SK-N-SH treated with all-trans-retinoic acid at 6 μM for 48 hours (cell line): ENCODE measurements at regions not wholly inside any gene's neighbourhood (a gene's known extent, or its start where the extent isn't known, plus 50 kb on each side); places are given as distances from the start of the nearest gene placed in this dataset.

ENCODE experiments used
- ATAC-seq: fragments of 200-7000 bp; cut with Tn5 transposase; 3 replicates; pipeline ENCODE4 v1.9.1; 2020; ENCODE audit warnings: mild to moderate bottlenecking, moderate library complexity
- ARNTL ChIP-seq: fragments of 450-650 bp; formaldehyde crosslinking; IDR thresholded peaks from 2 replicates; pipeline ENCODE4 v1.5.0; 2020; ENCODE audit warnings: low read depth, mild to moderate bottlenecking, moderate library complexity, borderline replicate concordance
- BACH2 ChIP-seq: fragments of 250-450 bp; sonication (Bioruptor Pico); IDR thresholded peaks from 2 replicates; pipeline ENCODE4 v1.9.0; 2021; ENCODE audit warnings: mild to moderate bottlenecking, borderline replicate concordance
- CSDC2 ChIP-seq: fragments of 250-450 bp; sonication (Bioruptor Pico); IDR thresholded peaks from 2 replicates; pipeline ENCODE4 v1.5.0; 2020; ENCODE audit warnings: mild to moderate bottlenecking, moderate library complexity
- ESRRG ChIP-seq: fragments of 250-450 bp; sonication (Bioruptor Pico); IDR thresholded peaks from 2 replicates; pipeline ENCODE4 v1.6.1; 2021; ENCODE audit warnings: mild to moderate bottlenecking
- GLIS3 ChIP-seq: fragments of 250-450 bp; sonication (Bioruptor Pico); IDR thresholded peaks from 2 replicates; pipeline ENCODE4 v1.5.0; 2020; ENCODE audit warnings: mild to moderate bottlenecking, moderate library complexity
- ISL1 ChIP-seq: fragments of 250-450 bp; sonication (Bioruptor Pico); IDR thresholded peaks from 2 replicates; pipeline ENCODE4 v2.1.2; 2022; ENCODE audit warnings: mild to moderate bottlenecking, moderate library complexity
- PPARA ChIP-seq: fragments of 250-450 bp; sonication (Bioruptor Pico); IDR thresholded peaks from 2 replicates; pipeline ENCODE4 v1.5.0; 2020; ENCODE audit warnings: mild to moderate bottlenecking, borderline replicate concordance
- RARB ChIP-seq: fragments of 250-450 bp; sonication (Bioruptor Pico); IDR thresholded peaks from 2 replicates; pipeline ENCODE4 v1.8.0; 2021; ENCODE audit warnings: mild to moderate bottlenecking, moderate library complexity
- SNAI2 ChIP-seq: fragments of 250-450 bp; sonication (Bioruptor Pico); IDR thresholded peaks from 2 replicates; pipeline ENCODE4 v1.5.0; 2020; ENCODE audit warnings: mild to moderate bottlenecking, moderate library complexity
- TCF4 ChIP-seq: fragments of 250-450 bp; sonication (Bioruptor Pico); IDR thresholded peaks from 2 replicates; pipeline ENCODE4 v1.8.0; 2021; ENCODE audit warnings: mild to moderate bottlenecking, moderate library complexity, borderline replicate concordance
- TOX ChIP-seq: fragments of 250-450 bp; sonication (Bioruptor Pico); IDR thresholded peaks from 2 replicates; pipeline ENCODE4 v1.8.0; 2021; ENCODE audit warnings: mild to moderate bottlenecking, moderate library complexity, borderline replicate concordance
- ZC3H10 ChIP-seq: fragments of 250-450 bp; sonication (Bioruptor Pico); IDR thresholded peaks from 2 replicates; pipeline ENCODE4 v1.5.1; 2021; ENCODE audit warnings: mild to moderate bottlenecking, moderate library complexity
- ZFP3 ChIP-seq: fragments of 250-450 bp; sonication (Bioruptor Pico); IDR thresholded peaks from 2 replicates; pipeline ENCODE4 v1.5.0; 2020; ENCODE audit warnings: mild to moderate bottlenecking, moderate library complexity
- ZFP30 ChIP-seq: fragments of 450-650 bp; formaldehyde crosslinking; IDR thresholded peaks from 2 replicates; pipeline ENCODE4 v1.5.0; 2022; ENCODE audit warnings: mild to moderate bottlenecking, moderate library complexity
- ZNF565 ChIP-seq: fragments of 450-650 bp; formaldehyde crosslinking; conservative IDR thresholded peaks from 2 replicates; pipeline ENCODE4 v1.5.0; 2020; ENCODE audit warnings: low read depth, mild to moderate bottlenecking, moderate library complexity
- ZNF8 ChIP-seq: fragments of 450-650 bp; formaldehyde crosslinking; IDR thresholded peaks from 2 replicates; pipeline ENCODE4 v1.5.0; 2020; ENCODE audit warnings: mild to moderate bottlenecking, moderate library complexity
- TF ChIP-seq, protein P1 (sequence below): fragments of 250-450 bp; sonication (Bioruptor Pico); IDR thresholded peaks from 2 replicates; pipeline ENCODE4 v1.8.0; 2021; ENCODE audit warnings: low read depth, mild to moderate bottlenecking, moderate library complexity, borderline replicate concordance
- TF ChIP-seq, protein P2 (sequence below): fragments of 250-450 bp; sonication (Bioruptor Pico); IDR thresholded peaks from 2 replicates; pipeline ENCODE4 v1.8.0; 2020; ENCODE audit warnings: mild to moderate bottlenecking, moderate library complexity, borderline replicate concordance
- TF ChIP-seq, protein P3 (sequence below): fragments of 250-450 bp; sonication (Bioruptor Pico); IDR thresholded peaks from 2 replicates; pipeline ENCODE4 v1.5.0; 2020; ENCODE audit warnings: mild to moderate bottlenecking, moderate library complexity
- TF ChIP-seq, protein P4 (sequence below): fragments of 250-450 bp; sonication (Bioruptor Pico); IDR thresholded peaks from 2 replicates; pipeline ENCODE4 v1.5.1; 2020; ENCODE audit warnings: low read depth, mild to moderate bottlenecking, moderate library complexity

DNA sequence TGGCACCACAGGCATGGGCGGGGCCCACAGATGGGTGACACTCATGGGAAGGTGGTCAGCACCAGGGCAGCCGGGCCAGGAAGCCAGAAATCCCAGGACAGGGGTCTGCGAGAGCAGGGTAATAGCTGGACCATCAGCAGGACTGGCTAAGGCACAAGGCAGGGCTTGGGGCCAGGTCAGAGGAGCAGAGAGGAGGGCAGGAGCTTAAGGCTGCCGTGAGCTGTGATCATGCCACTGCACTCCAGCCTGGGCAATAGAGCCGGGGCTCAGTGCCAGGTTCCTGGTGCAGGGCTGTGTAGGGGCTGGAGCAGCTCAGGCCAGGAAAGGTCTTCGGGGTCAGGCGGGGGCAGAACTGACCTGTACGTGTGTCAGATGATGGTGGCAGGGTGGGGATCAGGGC, 64.2 kb upstream of the LINGO1 start:
- no peak for TF ChIP-seq TCF4 (CRISPR knock-in tag)
- TF ChIP-seq ZFP3 (CRISPR knock-in tag) = no peak
- no peak for TF ChIP-seq RARB (CRISPR knock-in tag)
- TF ChIP-seq, protein P1, sequence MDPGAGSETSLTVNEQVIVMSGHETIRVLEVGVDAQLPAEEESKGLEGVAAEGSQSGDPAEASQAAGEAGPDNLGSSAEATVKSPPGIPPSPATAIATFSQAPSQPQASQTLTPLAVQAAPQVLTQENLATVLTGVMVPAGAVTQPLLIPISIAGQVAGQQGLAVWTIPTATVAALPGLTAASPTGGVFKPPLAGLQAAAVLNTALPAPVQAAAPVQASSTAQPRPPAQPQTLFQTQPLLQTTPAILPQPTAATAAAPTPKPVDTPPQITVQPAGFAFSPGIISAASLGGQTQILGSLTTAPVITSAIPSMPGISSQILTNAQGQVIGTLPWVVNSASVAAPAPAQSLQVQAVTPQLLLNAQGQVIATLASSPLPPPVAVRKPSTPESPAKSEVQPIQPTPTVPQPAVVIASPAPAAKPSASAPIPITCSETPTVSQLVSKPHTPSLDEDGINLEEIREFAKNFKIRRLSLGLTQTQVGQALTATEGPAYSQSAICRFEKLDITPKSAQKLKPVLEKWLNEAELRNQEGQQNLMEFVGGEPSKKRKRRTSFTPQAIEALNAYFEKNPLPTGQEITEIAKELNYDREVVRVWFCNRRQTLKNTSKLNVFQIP (CRISPR knock-in tag) = no peak
- no peak for TF ChIP-seq BACH2
- TF ChIP-seq, protein P2, sequence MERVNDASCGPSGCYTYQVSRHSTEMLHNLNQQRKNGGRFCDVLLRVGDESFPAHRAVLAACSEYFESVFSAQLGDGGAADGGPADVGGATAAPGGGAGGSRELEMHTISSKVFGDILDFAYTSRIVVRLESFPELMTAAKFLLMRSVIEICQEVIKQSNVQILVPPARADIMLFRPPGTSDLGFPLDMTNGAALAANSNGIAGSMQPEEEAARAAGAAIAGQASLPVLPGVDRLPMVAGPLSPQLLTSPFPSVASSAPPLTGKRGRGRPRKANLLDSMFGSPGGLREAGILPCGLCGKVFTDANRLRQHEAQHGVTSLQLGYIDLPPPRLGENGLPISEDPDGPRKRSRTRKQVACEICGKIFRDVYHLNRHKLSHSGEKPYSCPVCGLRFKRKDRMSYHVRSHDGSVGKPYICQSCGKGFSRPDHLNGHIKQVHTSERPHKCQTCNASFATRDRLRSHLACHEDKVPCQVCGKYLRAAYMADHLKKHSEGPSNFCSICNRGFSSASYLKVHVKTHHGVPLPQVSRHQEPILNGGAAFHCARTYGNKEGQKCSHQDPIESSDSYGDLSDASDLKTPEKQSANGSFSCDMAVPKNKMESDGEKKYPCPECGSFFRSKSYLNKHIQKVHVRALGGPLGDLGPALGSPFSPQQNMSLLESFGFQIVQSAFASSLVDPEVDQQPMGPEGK = no peak
- no peak for TF ChIP-seq TOX (CRISPR knock-in tag)
- no peak for ATAC-seq

DNA sequence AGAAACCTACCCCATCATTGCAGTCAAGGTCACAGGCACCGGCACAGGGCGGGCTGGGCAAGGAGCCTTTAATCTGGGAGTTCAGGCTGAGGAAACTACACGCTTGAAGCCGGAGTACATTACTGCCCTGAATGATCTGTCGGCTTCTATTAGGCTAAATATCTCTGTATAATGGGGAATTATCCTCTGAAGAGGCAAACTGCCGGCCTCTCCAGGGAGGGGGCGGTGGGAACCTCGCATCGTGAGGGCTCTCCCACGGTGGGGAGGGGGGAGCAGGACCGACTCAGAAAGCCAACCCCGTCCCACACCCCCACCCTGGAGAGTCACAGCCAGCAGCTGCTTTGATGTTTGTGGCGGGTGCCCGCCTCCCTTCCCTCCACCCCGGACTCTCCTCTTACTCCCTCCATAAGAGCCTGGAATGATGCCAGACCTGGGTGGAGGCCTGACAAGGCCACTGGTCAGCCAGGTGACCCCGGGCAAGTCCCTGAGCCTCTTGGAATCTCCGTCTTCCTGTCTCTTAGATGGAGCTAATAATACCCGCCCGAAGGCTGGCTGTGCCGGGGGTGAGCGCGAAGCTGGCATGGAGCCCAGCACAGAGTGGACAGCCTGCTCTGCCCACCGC, 63.4 kb upstream of the LINGO1 start:
- ATAC-seq = 0 out of 3 replicates have a peak, but pooled peaks have one; percentile 25
- no peak for TF ChIP-seq ESRRG (CRISPR knock-in tag)
- TF ChIP-seq, protein P2 = no peak
- TF ChIP-seq CSDC2 (CRISPR knock-in tag) = no peak
- TF ChIP-seq, protein P3, sequence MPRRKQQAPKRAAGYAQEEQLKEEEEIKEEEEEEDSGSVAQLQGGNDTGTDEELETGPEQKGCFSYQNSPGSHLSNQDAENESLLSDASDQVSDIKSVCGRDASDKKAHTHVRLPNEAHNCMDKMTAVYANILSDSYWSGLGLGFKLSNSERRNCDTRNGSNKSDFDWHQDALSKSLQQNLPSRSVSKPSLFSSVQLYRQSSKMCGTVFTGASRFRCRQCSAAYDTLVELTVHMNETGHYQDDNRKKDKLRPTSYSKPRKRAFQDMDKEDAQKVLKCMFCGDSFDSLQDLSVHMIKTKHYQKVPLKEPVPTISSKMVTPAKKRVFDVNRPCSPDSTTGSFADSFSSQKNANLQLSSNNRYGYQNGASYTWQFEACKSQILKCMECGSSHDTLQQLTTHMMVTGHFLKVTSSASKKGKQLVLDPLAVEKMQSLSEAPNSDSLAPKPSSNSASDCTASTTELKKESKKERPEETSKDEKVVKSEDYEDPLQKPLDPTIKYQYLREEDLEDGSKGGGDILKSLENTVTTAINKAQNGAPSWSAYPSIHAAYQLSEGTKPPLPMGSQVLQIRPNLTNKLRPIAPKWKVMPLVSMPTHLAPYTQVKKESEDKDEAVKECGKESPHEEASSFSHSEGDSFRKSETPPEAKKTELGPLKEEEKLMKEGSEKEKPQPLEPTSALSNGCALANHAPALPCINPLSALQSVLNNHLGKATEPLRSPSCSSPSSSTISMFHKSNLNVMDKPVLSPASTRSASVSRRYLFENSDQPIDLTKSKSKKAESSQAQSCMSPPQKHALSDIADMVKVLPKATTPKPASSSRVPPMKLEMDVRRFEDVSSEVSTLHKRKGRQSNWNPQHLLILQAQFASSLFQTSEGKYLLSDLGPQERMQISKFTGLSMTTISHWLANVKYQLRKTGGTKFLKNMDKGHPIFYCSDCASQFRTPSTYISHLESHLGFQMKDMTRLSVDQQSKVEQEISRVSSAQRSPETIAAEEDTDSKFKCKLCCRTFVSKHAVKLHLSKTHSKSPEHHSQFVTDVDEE (CRISPR knock-in tag) = no peak
- TF ChIP-seq, protein P1 (CRISPR knock-in tag) = no peak
- TF ChIP-seq TCF4 (CRISPR knock-in tag) = no peak
- no peak for TF ChIP-seq SNAI2 (CRISPR knock-in tag)
- no peak for TF ChIP-seq ARNTL
- no peak for TF ChIP-seq RARB (CRISPR knock-in tag)
- TF ChIP-seq GLIS3 (CRISPR knock-in tag) = no peak
- no peak for TF ChIP-seq ZNF565 (CRISPR knock-in tag)
- TF ChIP-seq ISL1 (CRISPR knock-in tag) = no peak
- no peak for TF ChIP-seq ZC3H10 (CRISPR knock-in tag)
- TF ChIP-seq ZNF8 (CRISPR knock-in tag) = no peak
- TF ChIP-seq, protein P4, sequence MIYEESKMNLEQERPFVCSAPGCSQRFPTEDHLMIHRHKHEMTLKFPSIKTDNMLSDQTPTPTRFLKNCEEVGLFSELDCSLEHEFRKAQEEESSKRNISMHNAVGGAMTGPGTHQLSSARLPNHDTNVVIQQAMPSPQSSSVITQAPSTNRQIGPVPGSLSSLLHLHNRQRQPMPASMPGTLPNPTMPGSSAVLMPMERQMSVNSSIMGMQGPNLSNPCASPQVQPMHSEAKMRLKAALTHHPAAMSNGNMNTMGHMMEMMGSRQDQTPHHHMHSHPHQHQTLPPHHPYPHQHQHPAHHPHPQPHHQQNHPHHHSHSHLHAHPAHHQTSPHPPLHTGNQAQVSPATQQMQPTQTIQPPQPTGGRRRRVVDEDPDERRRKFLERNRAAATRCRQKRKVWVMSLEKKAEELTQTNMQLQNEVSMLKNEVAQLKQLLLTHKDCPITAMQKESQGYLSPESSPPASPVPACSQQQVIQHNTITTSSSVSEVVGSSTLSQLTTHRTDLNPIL (CRISPR knock-in tag) = no peak

DNA sequence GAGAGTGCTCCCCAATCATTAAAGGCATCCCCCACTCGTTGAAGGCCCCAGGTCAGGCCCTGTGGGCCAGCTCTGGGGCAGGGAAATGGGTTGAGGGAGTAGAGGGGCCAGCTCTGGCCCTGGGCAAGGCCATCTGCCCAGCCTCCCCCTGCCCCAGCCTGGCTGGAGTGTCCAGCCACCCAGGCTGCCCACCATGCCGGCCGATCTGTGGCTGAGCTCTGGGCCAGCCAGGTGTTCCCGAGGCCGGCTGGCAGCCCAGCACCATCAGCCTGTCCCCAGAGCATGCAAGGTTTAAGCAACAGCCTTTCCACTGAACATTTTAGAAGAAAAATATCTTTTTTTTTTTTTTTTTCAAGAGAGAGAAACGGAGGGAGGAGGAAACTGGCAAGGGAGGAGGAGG, 62.8 kb upstream of the LINGO1 start:
- no peak for ATAC-seq
- no peak for TF ChIP-seq TOX (CRISPR knock-in tag)
- TF ChIP-seq, protein P3 (CRISPR knock-in tag) = no peak
- TF ChIP-seq TCF4 (CRISPR knock-in tag) = no peak
- TF ChIP-seq ISL1 (CRISPR knock-in tag) = no peak
- TF ChIP-seq PPARA (CRISPR knock-in tag) = no peak
- TF ChIP-seq ZFP30 (CRISPR knock-in tag) = no peak
- TF ChIP-seq, all 23 proteins: peak for 0
